Karpas-422 (cell line): ENCODE measurements at regions not wholly inside any gene's neighbourhood (a gene's known extent, or its start where the extent isn't known, plus 50 kb on each side); places are given as distances from the start of the nearest gene placed in this dataset.

ENCODE experiments used
- DNase-seq: peaks from one replicate; pipeline ENCODE4 v3.0.0-alpha.2; 2015
- H2AFZ ChIP-seq: fragments of 200-600 bp; sonication (generic); 2 replicates; pipeline ENCODE4 v1.6.1; 2014; ENCODE audit warnings: antibody characterized with exemption, low read length, mixed read lengths
- H3K27ac ChIP-seq: fragments of 200-600 bp; sonication (generic); 2 replicates; pipeline ENCODE4 v1.5.1; 2014; ENCODE audit warnings: mild to moderate bottlenecking, low read length, moderate library complexity
- H3K27me3 ChIP-seq: fragments of 200-600 bp; sonication (generic); 2 replicates; pipeline ENCODE4 v1.6.1; 2014; ENCODE audit warnings: low read length, mixed read lengths
- H3K36me3 ChIP-seq: fragments of 200-600 bp; sonication (generic); 2 replicates; pipeline ENCODE4 v1.6.1; 2014; ENCODE audit warnings: low read length, mixed read lengths; ENCODE audit not compliant: insufficient read depth
- H3K4me1 ChIP-seq: fragments of 200-600 bp; sonication (generic); 2 replicates; pipeline ENCODE4 v1.6.1; 2014; ENCODE audit warnings: mild to moderate bottlenecking, low read length, mixed read lengths
- H3K4me2 ChIP-seq: fragments of 200-600 bp; sonication (generic); 2 replicates; pipeline ENCODE4 v1.6.1; 2014; ENCODE audit warnings: low read length, low read depth, mild to moderate bottlenecking; ENCODE audit not compliant: poor library complexity, severe bottlenecking
- H3K4me3 ChIP-seq: fragments of 200-600 bp; sonication (generic); 2 replicates; pipeline ENCODE4 v1.5.1; 2014; ENCODE audit warnings: mild to moderate bottlenecking, antibody characterized with exemption, low read length, mixed read lengths
- H3K79me2 ChIP-seq: fragments of 200-600 bp; sonication (generic); 2 replicates; pipeline ENCODE4 v1.6.1; 2014; ENCODE audit warnings: mild to moderate bottlenecking, low read length, mixed read lengths
- H3K9ac ChIP-seq: fragments of 200-600 bp; sonication (generic); 2 replicates; pipeline ENCODE4 v1.6.0; 2014; ENCODE audit warnings: low read length
- H3K9me2 ChIP-seq: fragments of 200-600 bp; sonication (generic), shearing (Covaris generic); replicated peaks from 2 replicates; pipeline ENCODE4 v1.6.0; 2014; ENCODE audit warnings: mild to moderate bottlenecking, low read length, moderate library complexity; ENCODE audit not compliant: insufficient read depth
- H3K9me3 ChIP-seq: fragments of 300-700, 200-600 bp; sonication (generic); 2 replicates; pipeline ENCODE4 v1.6.1; 2014; ENCODE audit warnings: low read length, mixed read lengths
- H4K20me1 ChIP-seq: fragments of 200-600 bp; sonication (generic); 2 replicates; pipeline ENCODE4 v1.6.1; 2014; ENCODE audit warnings: mild to moderate bottlenecking, antibody characterized with exemption, low read length, low read depth; ENCODE audit not compliant: insufficient read depth

DNA sequence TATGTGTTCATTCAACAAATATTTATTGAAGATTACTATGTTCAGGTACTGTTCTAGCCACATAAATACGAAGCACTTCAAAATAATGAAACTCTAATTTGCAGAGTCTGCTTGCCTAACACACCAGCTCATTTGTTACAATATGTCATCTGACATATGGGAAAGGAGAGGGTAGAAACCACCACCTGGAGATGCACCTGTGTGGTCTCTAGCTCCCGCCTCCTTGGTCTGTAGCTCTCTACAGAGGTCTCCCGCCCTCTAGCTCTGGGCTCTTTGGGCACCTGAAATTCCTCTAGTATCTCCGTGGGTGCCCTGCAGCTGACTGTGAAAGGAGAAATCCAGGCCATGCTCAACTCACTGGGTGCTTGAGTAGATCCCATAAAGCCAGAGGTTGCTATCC, 51.4 kb upstream of the DBX1 start:
- Histone ChIP-seq H2AFZ (no peak overlapping the region), H3K9me2 (no peaks in the 10 kb centered on the region), H3K4me2 (no peak overlapping the region), H3K9ac (no peak overlapping the region), H3K9me3 (no peaks in the 10 kb centered on the region), H3K27me3 (no peaks in the 10 kb centered on the region), H3K4me1 (no peaks in the 10 kb centered on the region), H3K36me3 (no peaks in the 10 kb centered on the region), H3K79me2 (no peaks in the 10 kb centered on the region), H3K4me3 (no peak overlapping the region), H3K27ac (no peak overlapping the region), H4K20me1 (no peaks in the 10 kb centered on the region)
- DNase-seq: no peak
